BLaER1 (cell line): ENCODE measurements at regions not wholly inside any gene's neighbourhood (a gene's known extent, or its start where the extent isn't known, plus 50 kb on each side); places are given as distances from the start of the nearest gene placed in this dataset.

Source experiments
- H3K27ac ChIP-seq: shearing (Covaris generic); formaldehyde crosslinking; 2 replicates; pipeline ENCODE4 v1.8.1; 2022
- H3K27me3 ChIP-seq: shearing (Covaris generic); formaldehyde crosslinking; 2 replicates; pipeline ENCODE4 v1.8.1; 2022
- H3K36me3 ChIP-seq: shearing (Covaris generic); formaldehyde crosslinking; 2 replicates; pipeline ENCODE4 v1.8.1; 2022
- H3K4me1 ChIP-seq: shearing (Covaris generic); formaldehyde crosslinking; 2 replicates; pipeline ENCODE4 v1.8.1; 2022
- H3K4me2 ChIP-seq: shearing (Covaris generic); formaldehyde crosslinking; 2 replicates; pipeline ENCODE4 v1.8.1; 2022
- H3K4me3 ChIP-seq: shearing (Covaris generic); formaldehyde crosslinking; 2 replicates; pipeline ENCODE4 v1.8.1; 2022
- H3K9ac ChIP-seq: shearing (Covaris generic); formaldehyde crosslinking; 2 replicates; pipeline ENCODE4 v1.8.1; 2022
- H3K9me3 ChIP-seq: shearing (Covaris generic); formaldehyde crosslinking; 2 replicates; pipeline ENCODE4 v1.8.1; 2022
- H4K20me1 ChIP-seq: shearing (Covaris generic); formaldehyde crosslinking; 2 replicates; pipeline ENCODE4 v1.8.1; 2022
- Cebpa-rat ChIP-seq: shearing (Covaris generic); IDR thresholded peaks from 2 replicates; pipeline ENCODE4 v1.8.1; 2022

GRCh38 chr20:1833728-1834726 lies 61.2 kb upstream of the SIRPA start:
- Histone ChIP-seq H3K4me1 (peaks cover 39% of the 10 kb centered on the region), H3K4me2 (no peak overlapping the region), H3K36me3 (no peaks in the 10 kb centered on the region), H3K4me3 (no peak overlapping the region), H3K9me3 (no peaks in the 10 kb centered on the region), H3K9ac (no peak overlapping the region), H3K27ac (no peak overlapping the region), H4K20me1 (peaks cover 30% of the 10 kb centered on the region), H3K27me3 (peaks cover 17% of the 10 kb centered on the region)
- no peak for TF ChIP-seq Cebpa-rat

DNA sequence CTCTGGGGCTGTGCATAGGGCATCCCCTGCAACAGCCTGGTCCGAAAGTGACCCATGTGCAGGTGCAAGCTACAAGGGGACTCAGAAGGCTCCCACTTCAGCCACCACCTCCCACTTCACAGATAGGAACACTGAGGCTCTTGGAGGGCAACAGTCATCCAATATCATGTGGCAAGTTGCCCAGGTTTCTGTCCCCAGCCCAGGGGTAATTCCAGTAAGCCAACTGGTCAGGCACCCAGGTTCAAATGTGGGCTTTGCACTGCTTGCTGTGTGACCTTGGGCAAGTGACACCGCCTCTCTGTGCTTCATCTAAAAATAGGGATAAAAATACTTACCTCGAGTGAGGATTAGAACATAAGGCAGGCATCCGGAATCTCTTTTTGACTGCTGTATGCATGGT lies 62.0 kb upstream of the SIRPA start:
- Histone ChIP-seq H3K27ac (no peak overlapping the region), H3K4me3 (no peak overlapping the region), H3K36me3 (no peaks in the 10 kb centered on the region), H3K4me2 (peak overlapping the region; percentile 72; the same call in 1 of the 2 replicates), H4K20me1 (peaks cover 30% of the 10 kb centered on the region), H3K27me3 (peaks cover 17% of the 10 kb centered on the region), H3K9me3 (no peaks in the 10 kb centered on the region), H3K9ac (no peak overlapping the region), H3K4me1 (peaks cover 46% of the 10 kb centered on the region)
- no peak for TF ChIP-seq Cebpa-rat

- H3K36me3 ChIP-seq, result no peaks in the 10 kb centered on the region
- H3K4me2 ChIP-seq, result peak overlapping the region; percentile 72
- H3K27ac ChIP-seq, result no peak overlapping the region
- peaks cover 17% of the 10 kb centered on the region for H3K27me3 ChIP-seq
- TF ChIP-seq Cebpa-rat, result no peak
- H4K20me1 ChIP-seq, result peaks cover 30% of the 10 kb centered on the region
- H3K9ac ChIP-seq, result 0 out of 2 replicates have a peak overlapping the region, but pooled peaks have one; percentile 6
- no peaks in the 10 kb centered on the region for H3K9me3 ChIP-seq
- H3K4me3 ChIP-seq, result no peak overlapping the region
- H3K4me1 ChIP-seq, result peaks cover 46% of the 10 kb centered on the region
Observed at GRCh38 chr20:1832634-1833033, 62.6 kb upstream of the SIRPA start.

DNA sequence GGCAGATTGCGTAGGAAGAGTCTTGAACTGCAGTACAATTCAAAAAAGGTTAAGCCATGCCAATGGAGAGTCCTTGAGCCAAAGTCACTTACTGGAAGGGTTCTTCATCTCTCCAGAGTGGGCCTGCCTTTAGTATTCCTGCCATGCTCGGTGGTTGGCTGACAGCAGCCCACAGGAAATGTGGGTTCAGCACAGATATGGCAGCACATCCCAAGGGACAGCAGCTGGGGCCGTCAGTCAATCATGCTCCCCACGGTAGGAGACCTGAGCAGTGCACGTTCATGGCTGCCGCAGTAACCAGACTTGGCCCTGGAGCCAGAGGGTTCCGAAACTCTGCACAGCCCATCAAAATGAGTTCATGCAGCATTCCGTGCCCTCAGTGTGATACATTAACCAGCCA lies 63.6 kb upstream of the SIRPA start:
- Histone ChIP-seq H3K9ac (no peak overlapping the region), H3K4me1 (peaks cover 46% of the 10 kb centered on the region), H3K9me3 (no peaks in the 10 kb centered on the region), H3K27ac (no peak overlapping the region), H3K27me3 (peaks cover 17% of the 10 kb centered on the region), H3K4me2 (peak overlapping the region; percentile 72), H3K36me3 (no peaks in the 10 kb centered on the region), H3K4me3 (no peak overlapping the region), H4K20me1 (peaks cover 30% of the 10 kb centered on the region)
- no peak for TF ChIP-seq Cebpa-rat

DNA sequence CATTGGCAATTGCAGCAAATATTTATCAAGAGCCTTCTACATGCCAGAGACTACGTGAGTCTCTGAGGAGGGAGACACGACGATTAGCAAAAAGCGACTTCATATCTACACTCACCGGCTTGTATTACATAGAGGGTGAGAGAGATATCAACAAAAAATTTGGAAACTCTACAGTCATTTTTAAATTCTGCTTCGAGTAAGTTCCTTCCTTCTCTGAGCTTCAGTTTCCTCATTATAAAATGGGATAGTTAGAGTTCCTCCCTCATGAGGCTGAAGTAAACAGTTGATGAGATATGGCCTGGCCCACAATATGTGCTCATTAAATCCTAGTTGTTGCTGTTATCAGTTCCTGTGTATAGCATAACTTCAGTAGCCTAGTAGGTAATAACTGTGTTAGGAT lies 64.1 kb upstream of the SIRPA start:
- Histone ChIP-seq H3K9me3 (no peaks in the 10 kb centered on the region), H3K4me1 (peaks cover 46% of the 10 kb centered on the region), H4K20me1 (peaks cover 30% of the 10 kb centered on the region), H3K27me3 (peaks cover 17% of the 10 kb centered on the region), H3K27ac (no peak overlapping the region), H3K4me3 (no peak overlapping the region), H3K4me2 (peak overlapping the region; percentile 72), H3K36me3 (no peaks in the 10 kb centered on the region), H3K9ac (no peak overlapping the region)
- no peak for TF ChIP-seq Cebpa-rat

- Histone ChIP-seq H3K4me1 (peaks cover 46% of the 10 kb centered on the region), H3K36me3 (no peaks in the 10 kb centered on the region), H4K20me1 (peaks cover 30% of the 10 kb centered on the region), H3K27ac (no peak overlapping the region), H3K9ac (no peak overlapping the region), H3K27me3 (peaks cover 17% of the 10 kb centered on the region), H3K4me3 (no peak overlapping the region), H3K4me2 (peak overlapping the region; percentile 72), H3K9me3 (no peaks in the 10 kb centered on the region)
- TF ChIP-seq Cebpa-rat, result no peak
Observed at GRCh38 chr20:1830240-1830639, 65.0 kb upstream of the SIRPA start.

DNA sequence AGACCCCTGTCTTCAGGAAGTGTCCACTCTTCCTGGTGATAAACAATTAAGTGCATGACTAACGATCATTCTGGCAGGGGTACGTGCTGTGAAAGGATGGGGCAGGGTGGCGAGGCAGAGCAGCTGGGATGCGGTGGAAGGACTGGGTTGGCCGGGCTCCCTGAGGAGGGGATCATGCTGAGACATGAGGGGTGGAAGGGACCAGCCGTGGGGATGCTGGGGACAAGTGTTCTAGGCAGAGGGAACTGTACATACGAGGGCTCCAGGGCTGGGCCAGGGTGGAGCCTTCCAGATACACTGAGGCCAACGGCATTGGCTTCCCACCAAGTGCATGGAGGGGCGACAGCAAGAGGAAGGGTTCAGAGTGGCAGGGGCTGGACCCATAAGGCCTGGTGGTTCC lies 65.7 kb upstream of the SIRPA start:
- H3K9me3 ChIP-seq, result 0 out of 2 replicates have a peak, but pooled peaks cover under 1% of the 10 kb centered on the region
- H3K4me1 ChIP-seq, result peaks cover 46% of the 10 kb centered on the region
- peaks cover 15% of the 10 kb centered on the region for H3K27me3 ChIP-seq
- no peak overlapping the region for H3K4me3 ChIP-seq
- no peak for TF ChIP-seq Cebpa-rat
- no peak overlapping the region for H3K27ac ChIP-seq
- H3K4me2 ChIP-seq, result peak overlapping the region; percentile 72
- H4K20me1 ChIP-seq, result peaks cover 30% of the 10 kb centered on the region
- no peaks in the 10 kb centered on the region for H3K36me3 ChIP-seq
- no peak overlapping the region for H3K9ac ChIP-seq

- Histone ChIP-seq H4K20me1 (peaks cover 30% of the 10 kb centered on the region), H3K4me3 (no peak overlapping the region), H3K9ac (no peak overlapping the region), H3K4me1 (peaks cover 46% of the 10 kb centered on the region), H3K36me3 (no peaks in the 10 kb centered on the region), H3K27me3 (0 out of 2 replicates have a peak, but pooled peaks cover 9% of the 10 kb centered on the region), H3K27ac (no peak overlapping the region), H3K9me3 (peaks cover 8% of the 10 kb centered on the region), H3K4me2 (no peak overlapping the region)
- no peak for TF ChIP-seq Cebpa-rat
Observed at GRCh38 chr20:1828786-1829131, 66.4 kb upstream of the SIRPA start.

- H3K9me3 ChIP-seq, result peaks cover 14% of the 10 kb centered on the region
- H3K36me3 ChIP-seq, result no peaks in the 10 kb centered on the region
- H3K27ac ChIP-seq, result no peak overlapping the region
- H3K4me1 ChIP-seq, result peaks cover 46% of the 10 kb centered on the region
- 0 out of 2 replicates have a peak, but pooled peaks cover 9% of the 10 kb centered on the region for H3K27me3 ChIP-seq
- no peak overlapping the region for H3K4me3 ChIP-seq
- TF ChIP-seq Cebpa-rat, result no peak
- no peak overlapping the region for H3K9ac ChIP-seq
- no peak overlapping the region for H3K4me2 ChIP-seq
- peaks cover 28% of the 10 kb centered on the region for H4K20me1 ChIP-seq
Observed at GRCh38 chr20:1827974-1828785, 67.0 kb upstream of the SIRPA start.

GRCh38 chr20:1827510-1827973 lies 67.7 kb upstream of the SIRPA start:
- TF ChIP-seq Cebpa-rat, result no peak
- H3K36me3 ChIP-seq, result no peaks in the 10 kb centered on the region
- H3K4me1 ChIP-seq, result peaks cover 40% of the 10 kb centered on the region

More at GRCh38 chr20:1827510-1827973, 67.7 kb upstream of the SIRPA start:
- H3K27me3 ChIP-seq, result 0 out of 2 replicates have a peak, but pooled peaks cover 5% of the 10 kb centered on the region
- H3K27ac ChIP-seq, result no peak overlapping the region
- no peak overlapping the region for H3K9ac ChIP-seq
- no peak overlapping the region for H3K4me3 ChIP-seq
- H3K4me2 ChIP-seq, result no peak overlapping the region
- peaks cover 22% of the 10 kb centered on the region for H4K20me1 ChIP-seq
- peaks cover 17% of the 10 kb centered on the region for H3K9me3 ChIP-seq
